ENCODE measurements at regions not wholly inside any gene's neighbourhood (a gene's known extent, or its start where the extent isn't known, plus 50 kb on each side); places are given as distances from the start of the nearest gene placed in this dataset.
"Not testable (repeated sequence)": the region's sequence is repeated elsewhere in the genome, so short reads cannot be mapped to it uniquely, and the experiment has no call there.

DNA sequence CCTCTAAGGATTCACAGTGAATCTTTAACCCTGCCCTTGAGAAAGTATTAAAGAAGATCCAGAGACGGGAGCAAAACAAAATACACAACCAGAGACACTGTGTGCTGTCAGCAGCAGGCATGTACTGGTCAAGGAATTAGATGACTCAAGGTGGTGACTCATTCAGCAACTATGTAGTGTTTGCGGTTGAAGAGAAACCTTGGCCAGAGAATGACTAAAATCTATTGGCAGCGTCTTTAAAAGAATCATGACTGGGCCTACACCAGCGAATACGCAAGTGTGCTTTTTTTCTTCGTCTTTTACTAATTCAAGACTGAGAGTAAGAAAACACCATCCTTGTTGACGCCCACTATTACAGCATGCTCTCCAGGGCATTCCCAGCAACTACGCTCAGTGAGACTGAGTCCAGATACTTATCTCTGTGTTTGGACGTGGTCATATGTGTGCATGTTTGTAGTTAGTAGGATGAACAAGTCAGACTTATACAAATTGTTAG, 72.4 kb upstream of the BACH2 start:
- FAIRE-seq: peak; percentile 98

DNA sequence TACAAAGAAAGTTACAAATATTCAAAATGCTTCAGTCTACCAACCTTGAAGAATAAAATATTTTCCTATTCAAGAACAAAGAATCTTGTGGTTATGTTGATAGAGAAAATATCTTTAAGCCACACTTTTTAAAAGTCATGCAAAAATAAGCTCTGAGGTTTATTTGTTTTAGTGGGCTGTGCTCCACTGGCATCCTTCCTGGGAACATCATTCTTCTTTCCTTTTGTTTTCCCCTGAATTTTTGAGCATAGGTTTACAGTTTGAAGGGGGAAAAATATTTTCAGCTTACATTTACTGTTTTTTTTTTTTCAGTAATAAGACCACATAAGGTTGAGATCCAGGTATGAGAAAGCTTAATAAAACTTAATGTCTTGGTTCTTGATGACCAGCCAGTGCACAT, 72.0 kb upstream of the BACH2 start:
- no peak for FAIRE-seq

DNA sequence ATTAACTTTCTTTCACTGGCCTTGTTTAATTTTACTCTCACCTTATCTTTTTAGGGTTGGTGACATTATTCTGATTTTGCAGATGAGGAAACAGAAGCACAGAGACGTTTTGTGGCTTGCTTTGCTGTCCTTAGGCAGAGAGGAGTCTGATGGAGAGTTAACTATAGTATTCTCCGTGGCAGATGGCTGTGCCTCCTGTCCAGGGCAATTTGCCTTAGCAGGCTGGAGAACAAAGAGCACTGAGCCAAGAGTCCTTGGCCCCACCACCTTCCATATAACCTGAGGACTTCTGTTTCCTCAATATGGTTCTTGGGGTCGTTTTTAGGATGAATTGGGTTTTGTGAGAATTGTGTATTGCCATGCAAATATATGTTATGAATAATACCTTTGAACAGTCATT, 71.4 kb upstream of the BACH2 start:
- no peak for FAIRE-seq

DNA sequence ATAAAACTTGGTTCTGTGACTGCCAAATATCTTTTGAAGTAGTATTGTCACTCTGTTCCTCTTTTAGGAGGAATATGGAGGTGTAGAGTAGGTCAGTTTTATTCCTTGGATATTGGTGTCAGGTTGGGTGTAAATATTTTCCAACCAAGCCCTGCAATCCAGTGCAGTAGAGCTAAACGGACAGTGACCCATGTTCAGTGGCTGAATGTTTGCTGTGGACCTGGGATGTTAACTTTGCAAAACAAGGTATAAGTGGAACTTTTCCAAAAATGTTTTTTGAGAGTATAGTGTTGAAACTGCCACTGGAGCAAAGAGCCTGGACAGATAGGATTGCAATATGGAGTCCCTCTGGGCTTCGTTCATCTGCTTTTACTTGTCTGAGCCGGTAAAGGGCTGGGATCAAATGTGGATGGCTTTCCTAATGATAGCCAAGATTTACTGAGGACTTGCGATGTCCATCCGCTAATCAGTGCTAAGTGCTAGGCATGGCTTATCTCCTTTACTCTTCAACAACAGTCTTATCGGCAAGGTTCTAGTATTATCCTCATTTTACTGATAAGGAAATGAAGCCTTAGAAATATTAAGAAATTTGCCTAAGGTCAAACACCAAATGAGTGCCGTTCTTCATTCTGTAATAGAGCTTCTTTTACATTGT, 69.0 kb upstream of the BACH2 start:
- no peak for FAIRE-seq

DNA sequence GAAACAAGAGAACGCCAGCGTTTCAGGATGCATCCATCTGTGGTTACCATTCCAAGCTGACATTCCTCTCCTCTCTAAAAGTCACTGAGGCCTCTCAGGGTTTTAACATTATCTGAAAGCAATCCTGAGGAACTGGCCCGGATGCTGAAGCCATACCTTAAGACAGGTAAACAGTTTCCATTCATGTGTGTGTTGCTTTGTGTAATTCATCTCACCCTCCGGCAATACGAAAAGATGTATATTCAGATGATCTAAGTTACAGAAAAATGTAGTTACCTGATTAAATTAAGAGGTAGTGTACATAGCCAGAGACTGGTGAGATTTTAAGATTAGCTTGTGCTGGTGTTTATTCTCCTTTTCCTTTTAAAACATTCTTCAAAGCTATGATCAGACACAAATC, 68.4 kb upstream of the BACH2 start:
- no peak for FAIRE-seq

DNA sequence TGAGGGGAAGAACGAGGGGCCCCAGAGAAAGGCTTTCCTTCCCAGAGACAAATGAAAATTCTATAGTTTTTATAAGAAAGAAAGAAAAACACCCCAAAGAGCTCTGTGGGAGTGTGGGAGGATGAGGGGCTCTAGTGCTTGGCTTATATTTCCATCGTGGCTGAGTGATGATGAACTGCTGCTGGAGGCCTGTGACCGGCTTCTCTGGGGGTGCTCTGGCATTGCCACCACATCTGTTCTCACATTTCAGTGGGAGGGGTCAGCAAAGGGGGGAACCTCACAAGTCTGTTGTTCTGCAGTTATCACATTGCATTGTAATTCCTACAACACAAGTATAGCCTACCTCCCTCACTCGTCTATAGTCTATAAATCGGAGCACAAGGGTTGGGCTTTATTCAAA, 67.6 kb upstream of the BACH2 start:
- FAIRE-seq: no peak

DNA sequence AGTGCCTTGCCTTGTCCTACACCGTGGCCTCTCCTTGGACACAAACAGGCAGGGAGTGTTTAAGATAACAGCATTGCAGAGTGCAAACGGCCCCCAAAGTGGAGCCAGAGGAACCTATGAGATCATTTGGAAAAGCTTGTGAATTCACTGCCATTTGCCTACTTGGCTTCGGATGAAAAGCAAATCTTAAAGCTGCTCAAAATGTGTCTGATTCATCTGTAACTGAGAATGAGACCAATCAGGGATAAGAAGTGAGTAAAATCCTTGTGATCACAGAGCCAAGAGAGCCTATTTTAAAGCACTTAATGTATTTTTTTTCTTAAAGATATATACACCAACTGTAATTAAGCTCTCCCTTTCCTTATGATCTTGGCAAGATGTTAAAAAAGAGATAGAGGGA, 65.7 kb upstream of the BACH2 start:
- FAIRE-seq: no peak

DNA sequence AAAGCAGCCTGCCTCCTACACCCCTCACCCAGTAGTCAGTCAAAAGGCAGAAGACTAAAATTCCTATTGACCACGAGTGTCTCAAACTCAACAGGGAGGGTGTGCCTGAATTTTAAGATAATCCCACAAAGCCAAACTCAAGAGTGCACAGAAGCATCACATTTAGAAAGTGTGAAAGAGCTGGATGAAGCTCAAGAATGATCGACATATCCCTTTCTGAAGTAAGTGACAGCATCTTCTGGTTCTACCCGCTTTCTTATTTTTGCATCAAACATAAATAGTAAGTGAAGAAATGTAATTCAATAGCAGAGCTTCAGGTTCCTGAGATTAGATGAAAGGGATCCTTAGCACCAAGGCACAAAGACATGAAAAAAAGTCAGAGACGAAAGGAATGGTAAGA, 64.5 kb upstream of the BACH2 start:
- FAIRE-seq: no peak

DNA sequence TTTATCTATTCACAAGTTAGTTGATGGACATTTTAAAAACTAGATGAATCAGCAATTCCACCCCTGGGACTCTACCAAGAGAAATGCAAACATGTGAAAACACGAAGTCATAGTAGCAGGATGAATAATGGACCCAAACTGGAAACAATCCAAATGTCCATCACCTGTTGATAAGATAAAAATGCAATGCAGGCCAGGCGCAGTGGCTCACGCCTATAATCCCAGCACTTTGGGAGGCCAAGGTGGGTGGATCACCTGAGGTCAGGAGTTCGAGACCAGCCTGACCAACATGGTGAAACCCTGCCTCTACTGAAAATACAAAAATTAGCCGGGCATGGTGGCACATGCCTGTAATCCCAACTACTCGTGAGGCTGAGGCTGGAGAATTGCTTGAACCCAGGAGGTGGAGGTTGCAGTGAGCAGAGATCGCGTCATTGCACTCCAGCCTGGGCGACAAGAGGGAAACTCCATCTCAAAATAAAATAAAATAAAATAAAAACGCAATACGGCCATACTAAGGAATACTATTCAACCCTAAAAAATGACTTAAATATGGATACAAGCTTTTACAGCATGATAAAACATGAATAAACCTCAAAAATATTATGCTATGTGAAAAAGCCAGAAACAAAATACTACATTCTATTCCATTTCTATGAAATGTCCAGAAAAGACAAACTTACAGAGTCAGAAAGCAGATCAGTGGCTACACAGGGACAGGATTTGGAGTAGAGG, 61.6 kb upstream of the BACH2 start:
- FAIRE-seq: not testable (repeated sequence)

DNA sequence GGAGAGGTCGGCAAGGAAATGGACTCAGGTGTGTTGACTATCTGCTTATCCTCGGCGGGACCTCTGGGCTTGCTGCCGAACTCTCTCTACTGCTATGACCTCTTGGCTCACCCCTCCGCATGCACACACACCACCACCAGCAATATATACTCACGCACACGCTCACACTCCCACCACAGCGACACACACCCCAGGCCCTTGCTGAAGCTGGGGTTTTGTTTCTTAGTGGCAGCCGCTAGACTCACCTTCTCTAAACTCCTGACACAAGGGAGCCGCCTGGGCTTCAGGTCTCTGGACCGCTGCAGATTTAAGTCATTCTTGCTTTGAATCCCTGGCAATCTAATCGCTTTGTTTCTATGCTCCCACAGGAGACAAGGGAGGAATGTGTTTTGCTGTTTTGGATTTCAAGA, 59.4 kb upstream of the BACH2 start:
- FAIRE-seq: no peak

DNA sequence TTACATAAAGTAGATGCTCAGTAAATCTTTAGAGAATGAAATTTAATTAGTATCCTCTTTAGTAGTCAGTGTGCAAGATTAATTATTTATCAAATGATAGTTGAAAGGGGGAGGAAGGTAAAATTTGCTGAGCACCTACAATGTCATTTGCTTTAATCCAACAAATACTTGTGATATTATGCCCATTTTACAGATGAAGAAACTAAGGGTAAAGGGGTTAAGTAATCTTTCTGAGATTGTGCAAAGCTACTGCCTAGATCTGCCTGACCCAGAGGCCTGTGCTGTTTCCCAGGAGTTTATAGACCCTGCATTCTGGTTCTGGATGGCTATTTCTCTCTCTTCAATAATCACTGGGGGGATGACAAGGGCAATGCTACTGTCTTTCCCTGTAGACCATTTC, 58.3 kb upstream of the BACH2 start:
- FAIRE-seq: no peak

DNA sequence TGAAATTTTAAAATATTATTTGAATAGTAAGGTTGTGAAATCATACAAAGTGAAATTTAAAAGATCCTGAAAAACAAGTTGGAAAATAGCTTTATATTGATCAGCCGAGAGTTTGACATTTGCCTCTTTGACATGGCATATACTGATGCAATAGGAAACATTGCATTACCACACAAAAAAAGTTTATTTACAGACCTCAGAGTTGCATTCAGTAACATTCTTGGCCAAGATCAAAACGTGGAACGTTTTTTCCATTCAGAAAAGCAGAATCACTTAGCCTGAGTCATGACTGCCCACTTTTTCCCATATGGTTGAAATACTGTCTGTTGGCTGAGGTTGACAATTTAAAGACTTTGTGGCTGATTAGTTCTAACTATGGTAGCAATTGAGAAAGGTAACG, 55.1 kb upstream of the BACH2 start:
- no peak for FAIRE-seq

DNA sequence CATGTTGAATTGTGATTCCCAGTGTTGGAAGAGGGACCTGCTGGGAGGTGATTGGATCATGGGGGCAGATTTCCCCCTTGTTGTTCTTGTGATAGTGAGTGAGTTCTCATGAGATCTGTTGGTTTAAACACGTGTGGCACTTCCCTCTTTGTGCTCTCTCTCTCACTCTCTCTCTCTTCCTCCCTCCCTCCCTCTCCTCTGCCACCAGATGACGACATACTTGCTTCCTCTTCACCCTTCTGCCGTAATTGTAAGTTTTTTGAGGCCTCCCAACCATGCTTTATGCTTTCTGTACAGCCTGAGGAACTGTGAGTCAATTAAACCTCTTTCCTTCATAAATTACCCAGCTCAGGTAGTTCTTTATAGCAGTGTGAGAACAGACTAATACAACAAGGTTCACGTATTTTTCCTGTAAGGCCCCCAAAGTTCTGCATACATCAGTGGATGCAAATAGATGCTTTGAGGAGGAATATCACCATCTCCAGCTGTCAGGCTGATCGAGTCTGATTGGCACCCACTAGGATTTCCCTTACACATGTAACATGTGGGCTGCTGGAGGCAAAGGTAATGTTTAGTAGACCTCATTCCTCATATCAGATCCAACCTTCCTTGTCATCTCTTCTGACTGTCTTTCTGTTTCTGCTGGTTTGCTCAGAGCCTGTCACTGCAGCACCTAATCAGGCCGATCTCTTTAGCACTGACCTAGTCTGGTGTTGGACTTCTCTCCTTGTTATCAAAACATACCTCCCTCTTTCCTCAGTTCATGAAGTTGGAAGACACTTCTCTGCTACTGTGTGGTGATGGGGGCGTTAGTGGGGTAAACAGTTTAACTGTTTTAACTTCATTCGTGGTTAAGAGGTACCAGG, 54.3 kb upstream of the BACH2 start:
- no peak for FAIRE-seq

DNA sequence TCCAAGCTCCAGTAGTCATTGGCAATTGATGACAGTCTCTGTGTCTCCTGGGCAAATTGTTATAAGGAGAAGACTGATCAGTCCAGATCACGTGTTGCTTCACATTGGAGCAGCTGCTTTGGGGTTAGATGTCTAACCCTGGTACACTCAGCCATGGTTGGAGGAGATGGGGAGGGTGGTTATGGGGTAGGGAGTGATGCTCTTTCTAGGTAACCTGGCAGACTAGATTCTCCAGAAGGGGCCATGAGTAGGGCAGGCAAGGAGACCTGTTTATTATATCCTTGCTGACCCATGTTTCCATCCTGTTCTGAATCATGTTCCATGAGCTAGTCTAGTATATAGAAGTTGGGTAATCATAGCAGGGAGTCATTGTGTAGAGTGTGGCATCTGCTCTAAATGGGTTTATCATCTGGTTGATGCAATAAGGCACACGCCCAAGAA, 50.8 kb upstream of the BACH2 start:
- FAIRE-seq: no peak

DNA sequence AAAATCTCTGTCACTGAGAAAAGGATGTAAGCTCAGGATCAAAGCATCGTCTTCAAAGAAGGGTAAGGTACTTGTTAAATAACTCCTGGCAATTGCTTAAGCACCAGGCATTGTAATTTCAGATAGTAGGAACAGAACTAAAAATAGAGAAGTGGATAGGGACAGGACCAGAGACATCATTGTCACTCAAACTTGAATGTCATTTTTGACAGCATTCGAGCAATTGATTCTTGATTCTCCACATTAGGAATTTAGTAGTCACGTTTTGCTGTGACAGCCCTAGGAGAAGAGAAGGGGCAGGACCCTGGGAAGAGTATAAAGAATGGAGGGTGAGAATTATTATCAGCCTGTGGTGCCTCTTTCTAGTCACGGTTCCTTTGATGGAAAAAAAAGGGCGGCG, 50.1 kb upstream of the BACH2 start:
- FAIRE-seq: no peak

Measured in A204.1 (cell line).